ENCODE measurements at regions not wholly inside any gene's neighbourhood (a gene's known extent, or its start where the extent isn't known, plus 50 kb on each side); places are given as distances from the start of the nearest gene placed in this dataset.

GRCh38 chr15:95922431-95922830, 408.1 kb upstream of the NR2F2 start:
- no TSS peak for BruUV-seq (replicated peaks)
- TF ChIP-seq CTCF (conservative IDR thresholded peaks at IDR 0.05; ENCODE audit: low read depth, low read length) (no peak), EZH2 (IDR thresholded peaks at IDR 0.05; ENCODE audit: borderline replicate concordance, low read depth, low read length, poor library complexity, severe bottlenecking) (no peak)
- Histone ChIP-seq H3K36me3 (ENCODE audit: insufficient read depth, low read length, poor library complexity, severe bottlenecking) (no peaks in the 10 kb centered on the region), H3K27ac (ENCODE audit: low read depth, low read length, poor library complexity, severe bottlenecking) (no peak overlapping the region), H3K27me3 (replicated peaks; ENCODE audit: insufficient read depth, low read depth, low read length, poor library complexity) (no peaks in the 10 kb centered on the region), H3K9me3 (ENCODE audit: low read depth, low read length, poor library complexity, severe bottlenecking) (no peaks in the 10 kb centered on the region), H3K4me1 (ENCODE audit: insufficient read depth, low read length, poor library complexity, severe bottlenecking) (no peaks in the 10 kb centered on the region), H3K4me3 (ENCODE audit: low read depth, low read length, poor library complexity, severe bottlenecking) (no peak overlapping the region)
- no peak for DNase-seq (ENCODE audit: low spot score)
- intact Hi-C loops (cut with micrococcal nuclease; ENCODE audit: unreplicated experiment), result no loop called here
- ChIA-PET POLR2A (ENCODE audit: low non-redundant PET) (no interaction called here), CTCF (no interaction called here)

- TF ChIP-seq CTCF (conservative IDR thresholded peaks at IDR 0.05; ENCODE audit: low read depth, low read length) (no peak), EZH2 (IDR thresholded peaks at IDR 0.05; ENCODE audit: borderline replicate concordance, low read depth, low read length, poor library complexity, severe bottlenecking) (no peak)
- POLR2A ChIA-PET (ENCODE audit: low non-redundant PET), result no interaction called here
- intact Hi-C loops (cut with micrococcal nuclease; ENCODE audit: unreplicated experiment), result no loop called here
Observed at GRCh38 chr15:95923792-95924191, 406.7 kb upstream of the NR2F2 start.

GRCh38 chr15:95928822-95929221, 401.7 kb upstream of the NR2F2 start:
- CTCF ChIA-PET, result no interaction called here

More at GRCh38 chr15:95923792-95924191, 406.7 kb upstream of the NR2F2 start:
- Histone ChIP-seq H3K27me3 (replicated peaks; ENCODE audit: insufficient read depth, low read depth, low read length, poor library complexity) (no peaks in the 10 kb centered on the region), H3K36me3 (ENCODE audit: insufficient read depth, low read length, poor library complexity, severe bottlenecking) (no peaks in the 10 kb centered on the region), H3K9me3 (ENCODE audit: low read depth, low read length, poor library complexity, severe bottlenecking) (no peaks in the 10 kb centered on the region), H3K27ac (ENCODE audit: low read depth, low read length, poor library complexity, severe bottlenecking) (no peak overlapping the region), H3K4me1 (ENCODE audit: insufficient read depth, low read length, poor library complexity, severe bottlenecking) (no peaks in the 10 kb centered on the region), H3K4me3 (ENCODE audit: low read depth, low read length, poor library complexity, severe bottlenecking) (no peak overlapping the region)
- no TSS peak for BruUV-seq (replicated peaks)
- DNase-seq (ENCODE audit: low spot score), result no peak
- CTCF ChIA-PET, result no interaction called here

More at GRCh38 chr15:95928822-95929221, 401.7 kb upstream of the NR2F2 start:
- Histone ChIP-seq H3K36me3 (ENCODE audit: insufficient read depth, low read length, poor library complexity, severe bottlenecking) (no peaks in the 10 kb centered on the region), H3K4me3 (ENCODE audit: low read depth, low read length, poor library complexity, severe bottlenecking) (no peak overlapping the region), H3K9me3 (ENCODE audit: low read depth, low read length, poor library complexity, severe bottlenecking) (no peaks in the 10 kb centered on the region), H3K4me1 (ENCODE audit: insufficient read depth, low read length, poor library complexity, severe bottlenecking) (no peaks in the 10 kb centered on the region), H3K27me3 (replicated peaks; ENCODE audit: insufficient read depth, low read depth, low read length, poor library complexity) (no peaks in the 10 kb centered on the region), H3K27ac (ENCODE audit: low read depth, low read length, poor library complexity, severe bottlenecking) (no peak overlapping the region)
- no TSS peak for BruUV-seq (replicated peaks)
- no peak for DNase-seq (ENCODE audit: low spot score)
- no peak for TF ChIP-seq EZH2 (IDR thresholded peaks at IDR 0.05; ENCODE audit: borderline replicate concordance, low read depth, low read length, poor library complexity, severe bottlenecking)
- TF ChIP-seq CTCF (conservative IDR thresholded peaks at IDR 0.05; ENCODE audit: low read depth, low read length), result no peak
- intact Hi-C loops (cut with micrococcal nuclease; ENCODE audit: unreplicated experiment), result no loop called here
- POLR2A ChIA-PET (ENCODE audit: low non-redundant PET), result interaction anchor here (0.6 kb wide), 1 partner anchor 253 kb away, joined by 5 read pairs; no protein-coding TSS in a partner anchor
